ENCODE measurements at regions not wholly inside any gene's neighbourhood (a gene's known extent, or its start where the extent isn't known, plus 50 kb on each side); places are given as distances from the start of the nearest gene placed in this dataset.

GRCh38 chr1:72557446-72558049 lies 275.2 kb upstream of the NEGR1 start:
- Histone ChIP-seq H3K27me3 (ENCODE audit: low read length) (no peaks in the 10 kb centered on the region), H3K36me3 (ENCODE audit: low read length) (no peaks in the 10 kb centered on the region), H3K79me2 (ENCODE audit: insufficient read depth, low read length) (no peaks in the 10 kb centered on the region), H3K4me2 (ENCODE audit: low read depth, low read length, poor library complexity, severe bottlenecking) (no peak overlapping the region), H4K20me1 (ENCODE audit: low read depth, low read length) (no peaks in the 10 kb centered on the region), H3K27ac (ENCODE audit: low read depth, low read length) (no peak overlapping the region), H3K9me2 (replicated peaks; ENCODE audit: insufficient read depth, low read length) (no peaks in the 10 kb centered on the region), H3K9me3 (ENCODE audit: insufficient read depth, low read length) (no peaks in the 10 kb centered on the region), H3K4me3 (ENCODE audit: insufficient read depth, low read length, poor library complexity, severe bottlenecking) (no peak overlapping the region), H2AFZ (ENCODE audit: low read depth, low read length, severe bottlenecking) (no peak overlapping the region), H3K9ac (ENCODE audit: low read length) (no peak overlapping the region), H3F3A (ENCODE audit: insufficient read depth) (no peaks in the 10 kb centered on the region)
- no peak for TF ChIP-seq CTCF (IDR thresholded peaks at IDR 0.05; ENCODE audit: insufficient read depth, low read length, poor library complexity, severe bottlenecking)
- TF ChIP-seq EZH2phosphoT487 (conservative IDR thresholded peaks at IDR 0.05; ENCODE audit: low read length) = no peak

DNA sequence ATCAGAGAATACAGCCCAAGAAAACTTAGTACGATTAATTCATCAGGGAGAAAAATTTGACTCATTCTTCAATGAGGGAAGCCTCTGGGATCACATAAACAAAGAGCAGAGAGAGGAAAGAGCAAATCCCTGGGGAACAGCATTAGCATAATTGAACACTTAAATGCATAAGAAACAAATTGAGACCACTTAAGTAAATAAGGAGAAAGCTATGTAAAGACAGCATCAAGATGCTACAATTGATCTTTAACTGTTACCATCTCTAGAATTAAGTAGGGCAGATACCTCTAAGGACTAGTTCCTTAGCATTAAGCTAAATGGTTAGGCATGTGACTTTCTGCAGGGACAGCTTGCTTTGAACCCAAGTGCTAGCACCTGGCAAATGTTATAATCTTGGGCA lies 265.1 kb upstream of the NEGR1 start:
- no peaks in the 10 kb centered on the region for H3K36me3 ChIP-seq (ENCODE audit: low read length)
- H3K4me2 ChIP-seq (ENCODE audit: low read depth, low read length, poor library complexity, severe bottlenecking) = no peak overlapping the region

DNA sequence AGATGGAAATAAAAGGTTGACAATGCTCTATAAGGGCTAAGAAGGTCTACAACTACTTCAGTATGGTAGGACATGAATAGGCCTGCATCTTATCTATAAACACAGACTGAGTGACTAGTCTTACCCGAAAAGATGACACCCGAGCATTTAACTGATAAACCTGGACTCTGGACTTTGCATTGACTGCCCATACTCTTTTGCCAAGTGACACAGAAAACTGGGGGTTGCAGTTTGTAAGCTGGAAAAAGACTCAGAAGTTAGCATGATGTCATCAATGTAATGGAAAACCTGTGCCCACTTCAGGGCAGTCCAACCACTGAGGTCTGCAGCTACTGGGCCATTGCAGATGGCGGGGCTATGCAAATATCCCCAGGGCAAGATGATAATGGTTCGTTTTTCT lies 258.3 kb upstream of the NEGR1 start:
- H3K9me2 ChIP-seq (replicated peaks; ENCODE audit: insufficient read depth, low read length) = no peaks in the 10 kb centered on the region
- no peaks in the 10 kb centered on the region for H4K20me1 ChIP-seq (ENCODE audit: low read depth, low read length)
- no peak overlapping the region for H3K4me2 ChIP-seq (ENCODE audit: low read depth, low read length, poor library complexity, severe bottlenecking)
- H3K36me3 ChIP-seq (ENCODE audit: low read length) = no peaks in the 10 kb centered on the region
- no peak overlapping the region for H3K27ac ChIP-seq (ENCODE audit: low read depth, low read length)
- H3K4me3 ChIP-seq (ENCODE audit: insufficient read depth, low read length, poor library complexity, severe bottlenecking) = no peak overlapping the region
- no peaks in the 10 kb centered on the region for H3K9me3 ChIP-seq (ENCODE audit: insufficient read depth, low read length)
- H3K27me3 ChIP-seq (ENCODE audit: low read length) = no peaks in the 10 kb centered on the region
- H2AFZ ChIP-seq (ENCODE audit: low read depth, low read length, severe bottlenecking) = no peak overlapping the region
- TF ChIP-seq EZH2phosphoT487 (conservative IDR thresholded peaks at IDR 0.05; ENCODE audit: low read length) = no peak
- no peak for TF ChIP-seq CTCF (IDR thresholded peaks at IDR 0.05; ENCODE audit: insufficient read depth, low read length, poor library complexity, severe bottlenecking)
- no peak overlapping the region for H3K9ac ChIP-seq (ENCODE audit: low read length)
- H3F3A ChIP-seq (ENCODE audit: insufficient read depth) = no peaks in the 10 kb centered on the region
- H3K79me2 ChIP-seq (ENCODE audit: insufficient read depth, low read length) = no peaks in the 10 kb centered on the region

More for the DNA sequence above, 265.1 kb upstream of the NEGR1 start:
- Histone ChIP-seq H3K27me3 (ENCODE audit: low read length) (no peaks in the 10 kb centered on the region), H3K27ac (ENCODE audit: low read depth, low read length) (no peak overlapping the region), H2AFZ (ENCODE audit: low read depth, low read length, severe bottlenecking) (no peak overlapping the region), H3F3A (ENCODE audit: insufficient read depth) (no peaks in the 10 kb centered on the region), H3K9ac (ENCODE audit: low read length) (no peak overlapping the region), H3K9me2 (replicated peaks; ENCODE audit: insufficient read depth, low read length) (no peaks in the 10 kb centered on the region), H3K9me3 (ENCODE audit: insufficient read depth, low read length) (no peaks in the 10 kb centered on the region), H3K79me2 (ENCODE audit: insufficient read depth, low read length) (no peaks in the 10 kb centered on the region), H4K20me1 (ENCODE audit: low read depth, low read length) (no peaks in the 10 kb centered on the region), H3K4me3 (ENCODE audit: insufficient read depth, low read length, poor library complexity, severe bottlenecking) (no peak overlapping the region)
- TF ChIP-seq EZH2phosphoT487 (conservative IDR thresholded peaks at IDR 0.05; ENCODE audit: low read length) = no peak
- no peak for TF ChIP-seq CTCF (IDR thresholded peaks at IDR 0.05; ENCODE audit: insufficient read depth, low read length, poor library complexity, severe bottlenecking)
